ENCODE measurements at regions not wholly inside any gene's neighbourhood (a gene's known extent, or its start where the extent isn't known, plus 50 kb on each side); places are given as distances from the start of the nearest gene placed in this dataset.
"Not testable (repeated sequence)": the region's sequence is repeated elsewhere in the genome, so short reads cannot be mapped to it uniquely, and the experiment has no call there.

DNA sequence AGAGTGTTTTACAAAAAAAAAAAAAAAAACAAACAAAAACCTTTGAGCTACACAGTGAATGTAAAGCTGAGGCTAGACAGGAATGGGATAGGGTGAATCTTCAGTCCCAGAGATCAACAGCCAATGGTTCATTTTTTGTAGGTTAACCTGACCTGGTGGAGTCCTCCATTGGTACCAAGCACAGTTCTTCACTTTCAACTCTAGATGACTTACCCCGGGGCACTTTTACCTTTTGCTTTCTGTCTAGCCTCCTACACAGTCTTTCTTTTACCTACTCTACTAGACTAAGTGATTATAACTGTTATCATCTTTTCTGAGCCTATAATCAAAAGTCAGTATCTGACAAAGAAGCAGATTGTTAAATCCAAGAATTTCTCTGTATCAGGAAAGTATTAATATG lies 50.9 kb downstream of the ANXA2R start:
- H3K4me3 ChIP-seq (ENCODE audit: low read length) = no peak overlapping the region
- TF ChIP-seq ZNF274 (IDR thresholded peaks at IDR 0.05; ENCODE audit: low read depth, low read length) = no peak

DNA sequence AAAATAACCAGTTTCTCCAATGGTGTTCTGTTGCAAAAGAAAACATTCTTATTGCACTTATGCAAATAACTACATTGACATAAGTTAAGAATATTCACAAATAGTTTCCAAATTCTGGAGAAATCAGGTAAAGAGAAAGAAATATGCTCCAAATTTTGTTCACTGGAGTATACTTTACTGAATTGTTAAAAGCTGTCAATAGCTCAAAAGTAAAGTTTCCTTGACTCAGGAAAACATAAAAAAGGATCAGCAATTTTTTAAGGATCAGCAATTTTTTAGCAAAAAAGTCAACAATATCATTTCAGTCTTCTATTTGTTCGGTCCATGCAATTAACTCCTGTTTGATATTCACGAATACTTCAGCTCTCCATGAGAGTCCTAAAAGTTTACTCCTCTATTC lies 51.6 kb downstream of the ANXA2R start:
- TF ChIP-seq ZNF274 (IDR thresholded peaks at IDR 0.05; ENCODE audit: low read depth, low read length) = no peak
- no peak overlapping the region for H3K4me3 ChIP-seq (ENCODE audit: low read length)

DNA sequence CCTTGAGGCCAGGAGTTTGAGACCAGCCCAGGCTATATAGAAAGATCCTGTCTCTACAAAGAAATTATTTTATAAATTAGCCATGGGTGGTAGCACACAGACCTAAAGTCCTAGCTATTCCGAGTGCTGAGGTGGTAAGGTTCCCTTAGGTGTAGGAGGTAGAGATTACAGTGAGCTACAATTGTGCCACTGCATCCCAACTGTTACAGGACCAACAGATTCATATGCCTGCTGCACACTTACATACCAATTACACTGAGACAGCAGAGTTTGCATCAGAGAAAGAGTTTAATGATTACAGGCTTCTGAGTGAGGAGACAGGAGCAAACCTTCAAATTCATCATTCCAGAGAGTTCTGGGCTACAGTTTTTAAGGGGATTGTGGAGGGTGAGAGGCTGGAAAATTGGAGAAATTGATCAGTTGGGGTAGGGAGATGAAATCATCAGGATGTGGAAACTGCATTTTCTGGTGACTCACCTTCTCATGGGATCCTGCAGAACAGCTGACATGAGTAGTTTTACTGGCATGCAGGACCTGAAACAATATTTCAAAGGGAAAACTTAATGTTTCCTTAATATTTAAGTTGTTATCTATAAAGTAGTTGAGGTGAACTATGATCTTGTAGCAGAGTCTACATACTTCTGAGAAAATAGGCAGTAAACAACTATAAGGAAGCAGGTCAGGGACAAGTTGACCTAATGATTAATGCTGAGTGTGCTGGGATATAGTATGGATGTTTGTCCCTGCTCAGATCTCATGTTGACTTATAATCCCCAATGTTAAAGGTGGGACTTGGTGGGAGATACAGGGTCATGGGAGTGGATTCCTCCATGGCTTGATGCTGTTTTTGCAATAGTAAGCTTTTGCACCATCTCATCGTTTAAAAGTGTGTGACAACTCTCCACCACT lies 54.7 kb downstream of the ANXA2R start:
- H3K4me3 ChIP-seq (ENCODE audit: low read length) = no peak overlapping the region
- no peak for TF ChIP-seq ZNF274 (IDR thresholded peaks at IDR 0.05; ENCODE audit: low read depth, low read length)

DNA sequence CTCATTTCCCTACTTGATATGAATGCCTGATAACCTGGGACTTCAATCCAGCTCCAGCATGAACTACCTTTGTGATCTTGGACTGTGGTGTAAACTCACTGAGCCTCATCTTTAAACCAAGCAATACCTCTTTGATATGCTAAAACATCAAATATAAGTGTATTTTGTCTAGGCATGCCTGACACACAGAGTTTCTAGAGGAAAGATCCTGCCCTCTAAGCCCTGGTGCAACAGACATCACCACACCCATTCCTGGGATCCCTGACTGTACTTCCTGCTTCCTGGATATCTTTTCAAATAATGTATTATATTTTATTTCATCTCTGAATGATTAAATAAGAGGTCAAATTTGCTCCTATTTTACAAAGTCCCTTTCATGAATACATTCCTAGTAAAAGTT lies 55.8 kb downstream of the ANXA2R start:
- no peak for TF ChIP-seq ZNF274 (IDR thresholded peaks at IDR 0.05; ENCODE audit: low read depth, low read length)

DNA sequence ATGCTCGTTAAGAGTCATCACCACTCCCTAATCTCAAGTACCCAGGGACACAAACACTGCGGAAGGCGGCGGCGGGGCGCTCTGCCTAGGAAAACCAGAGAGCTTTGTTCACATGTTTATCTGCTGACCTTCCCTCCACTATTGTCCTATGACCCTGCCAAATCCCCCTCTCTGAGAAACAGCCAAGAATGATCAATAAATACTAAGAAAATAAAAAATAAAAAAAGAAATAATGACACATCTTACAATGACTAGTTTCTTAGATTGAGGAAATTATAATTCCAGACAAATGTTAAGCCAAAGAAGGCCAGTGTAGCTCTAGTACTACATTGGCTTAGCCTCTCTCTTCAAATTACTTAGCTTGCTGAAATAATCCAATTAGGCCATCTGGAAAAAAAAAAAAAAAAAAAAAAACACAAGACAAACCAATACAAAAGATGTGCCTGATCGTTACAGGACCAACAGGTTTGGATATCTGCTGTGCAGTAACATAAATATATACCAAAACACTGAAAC lies 58.0 kb downstream of the ANXA2R start:
- no peak overlapping the region for H3K4me3 ChIP-seq (ENCODE audit: low read length)
- TF ChIP-seq ZNF274 (IDR thresholded peaks at IDR 0.05; ENCODE audit: low read depth, low read length) = no peak

More for the DNA sequence above, 55.8 kb downstream of the ANXA2R start:
- no peak overlapping the region for H3K4me3 ChIP-seq (ENCODE audit: low read length)

DNA sequence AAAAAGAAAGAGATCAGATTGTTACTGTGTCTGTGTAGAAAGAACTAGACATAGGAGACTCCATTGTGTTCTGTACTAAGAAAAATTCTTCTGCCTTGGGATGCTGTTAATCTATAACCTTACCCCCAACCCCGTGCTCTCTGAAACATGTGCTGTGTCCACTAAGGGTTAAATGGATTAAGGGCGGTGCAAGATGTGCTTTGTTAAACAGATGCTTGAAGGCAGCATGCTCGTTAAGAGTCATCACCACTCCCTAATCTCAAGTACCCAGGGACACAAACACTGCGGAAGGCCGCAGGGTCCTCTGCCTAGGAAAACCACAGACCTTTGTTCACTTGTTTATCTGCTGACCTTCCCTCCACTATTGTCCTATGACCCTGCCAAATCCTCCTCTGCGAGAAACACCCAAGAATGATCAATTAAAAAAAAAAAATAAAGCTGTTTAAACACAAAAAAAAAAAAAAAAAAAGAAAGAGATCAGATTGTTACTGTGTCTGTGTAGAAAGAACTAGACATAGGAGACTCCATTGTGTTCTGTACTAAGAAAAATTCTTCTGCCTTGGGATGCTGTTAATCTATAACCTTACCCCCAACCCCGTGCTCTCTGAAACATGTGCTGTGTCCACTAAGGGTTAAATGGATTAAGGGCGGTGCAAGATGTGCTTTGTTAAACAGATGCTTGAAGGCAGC lies 58.6 kb downstream of the ANXA2R start:
- H3K4me3 ChIP-seq (ENCODE audit: low read length) = not testable (repeated sequence)

DNA sequence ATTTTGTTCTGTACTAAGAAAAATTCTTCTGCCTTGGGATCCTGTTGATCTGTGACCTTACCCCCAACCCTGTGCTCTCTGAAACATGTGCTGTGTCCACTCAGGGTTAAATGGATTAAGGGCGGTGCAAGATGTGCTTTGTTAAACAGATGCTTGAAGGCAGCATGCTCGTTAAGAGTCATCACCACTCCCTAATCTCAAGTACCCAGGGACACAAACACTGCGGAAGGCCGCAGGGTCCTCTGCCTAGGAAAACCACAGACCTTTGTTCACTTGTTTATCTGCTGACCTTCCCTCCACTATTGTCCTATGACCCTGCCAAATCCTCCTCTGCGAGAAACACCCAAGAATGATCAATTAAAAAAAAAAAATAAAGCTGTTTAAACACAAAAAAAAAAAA lies 59.1 kb downstream of the ANXA2R start:
- H3K4me3 ChIP-seq (ENCODE audit: low read length) = not testable (repeated sequence)

DNA sequence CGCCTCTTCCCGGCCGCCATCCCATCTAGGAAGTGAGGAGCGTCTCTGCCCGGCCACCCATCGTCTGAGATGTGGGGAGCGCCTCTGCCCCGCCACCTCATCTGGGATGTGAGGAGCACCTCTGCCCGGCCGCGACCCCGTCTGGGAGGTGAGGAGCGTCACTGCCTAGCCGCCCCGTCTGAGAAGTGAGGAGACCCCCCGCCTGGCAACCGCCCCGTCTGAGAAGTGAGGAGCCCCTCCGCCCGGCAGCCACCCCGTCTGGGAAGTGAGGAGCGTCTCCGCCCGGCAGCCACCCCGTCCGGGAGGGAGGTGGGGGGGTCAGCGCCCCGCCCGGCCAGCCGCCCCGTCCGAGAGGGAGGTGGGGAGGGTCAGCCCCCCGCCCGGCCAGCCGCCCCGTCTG lies 59.7 kb downstream of the ANXA2R start:
- H3K4me3 ChIP-seq (ENCODE audit: low read length) = not testable (repeated sequence)

DNA sequence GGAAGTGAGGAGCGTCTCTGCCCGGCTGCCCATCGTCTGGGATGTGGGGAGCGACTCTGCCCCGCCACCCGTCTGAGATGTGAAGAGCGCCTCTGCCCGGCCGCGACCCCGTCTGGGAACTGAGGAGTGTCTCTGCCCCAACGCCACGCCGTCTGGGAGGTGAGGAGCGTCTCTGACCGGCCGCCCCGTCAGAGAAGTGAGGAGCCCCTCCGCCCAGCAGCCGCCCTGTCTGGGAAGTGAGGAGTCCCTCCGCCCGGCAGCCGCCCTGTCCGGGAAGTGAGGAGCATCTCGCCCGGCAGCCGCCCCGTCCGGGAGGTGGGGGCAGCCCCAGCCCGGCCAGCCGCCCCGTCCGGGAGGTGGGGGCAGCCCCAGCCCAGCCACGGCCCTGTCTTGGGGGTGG lies 60.9 kb downstream of the ANXA2R start:
- H3K4me3 ChIP-seq (ENCODE audit: low read length) = not testable (repeated sequence)

DNA sequence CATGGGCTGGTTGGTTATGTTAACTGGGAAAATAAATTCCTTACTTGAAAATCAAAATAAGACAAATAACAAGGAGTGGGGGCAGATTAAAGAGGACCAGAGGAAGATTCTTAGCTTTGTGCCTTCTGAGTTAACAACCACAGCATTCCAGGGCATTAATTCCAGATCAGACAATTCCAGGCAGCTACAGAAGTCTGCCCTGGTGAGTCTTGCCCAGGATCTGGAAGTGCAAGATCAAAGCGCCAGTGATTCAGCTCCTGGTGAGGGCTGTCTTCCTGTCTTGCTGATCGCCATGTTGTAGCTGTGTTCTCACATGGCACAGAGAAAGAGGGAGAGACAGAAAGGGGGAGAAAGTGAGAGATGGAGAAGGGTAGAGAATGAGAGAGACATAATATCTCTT lies 65.6 kb downstream of the ANXA2R start:
- TF ChIP-seq ZNF274 (IDR thresholded peaks at IDR 0.05; ENCODE audit: low read depth, low read length) = no peak

DNA sequence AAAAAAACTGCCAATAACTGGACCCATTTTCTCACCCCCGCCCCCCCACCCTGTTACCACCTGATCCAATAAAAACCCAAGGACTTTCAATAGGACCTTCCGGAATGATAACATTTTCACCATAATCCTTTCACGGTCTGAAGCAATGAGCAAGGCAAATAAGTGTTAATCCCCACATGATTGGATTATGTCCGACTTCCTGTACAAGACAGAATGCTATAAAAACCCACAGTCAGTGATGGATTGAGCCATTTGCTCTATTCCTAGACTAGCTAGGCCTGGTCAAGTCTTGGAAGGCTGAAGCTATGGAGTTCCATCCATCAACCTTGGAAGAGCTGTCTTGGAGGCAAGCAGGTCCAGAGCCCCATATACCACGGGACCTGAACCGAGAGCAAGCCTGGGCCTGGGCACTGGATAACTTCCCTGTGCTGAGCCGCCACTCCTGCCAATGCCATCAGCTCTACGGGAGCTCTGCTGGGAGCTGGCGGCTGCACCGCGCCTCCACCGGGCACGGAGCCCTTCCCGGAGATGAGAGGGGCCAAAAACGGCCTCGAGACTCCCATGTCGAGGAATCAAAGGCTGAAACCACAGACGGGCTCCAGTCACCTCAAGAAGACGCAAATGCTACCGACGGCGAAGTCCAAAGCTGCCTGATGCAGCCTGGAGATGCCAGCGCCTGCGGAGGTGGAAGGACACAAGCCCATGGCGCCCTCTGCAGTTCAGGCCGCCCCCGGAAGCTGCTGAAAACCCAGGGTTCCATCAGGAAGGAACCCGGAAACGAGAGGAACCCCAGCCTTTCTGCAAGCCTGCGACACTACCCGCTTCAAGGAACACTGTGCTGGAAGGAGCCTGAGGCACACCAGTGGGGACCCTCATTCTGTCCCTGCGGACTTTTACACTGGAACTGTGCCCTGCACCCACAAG lies 69.2 kb downstream of the ANXA2R start:
- TF ChIP-seq ZNF274 (IDR thresholded peaks at IDR 0.05; ENCODE audit: low read depth, low read length) = no peak
- no peak overlapping the region for H3K4me3 ChIP-seq (ENCODE audit: low read length)

More for the DNA sequence above, 65.6 kb downstream of the ANXA2R start:
- H3K4me3 ChIP-seq (ENCODE audit: low read length) = no peak overlapping the region

DNA sequence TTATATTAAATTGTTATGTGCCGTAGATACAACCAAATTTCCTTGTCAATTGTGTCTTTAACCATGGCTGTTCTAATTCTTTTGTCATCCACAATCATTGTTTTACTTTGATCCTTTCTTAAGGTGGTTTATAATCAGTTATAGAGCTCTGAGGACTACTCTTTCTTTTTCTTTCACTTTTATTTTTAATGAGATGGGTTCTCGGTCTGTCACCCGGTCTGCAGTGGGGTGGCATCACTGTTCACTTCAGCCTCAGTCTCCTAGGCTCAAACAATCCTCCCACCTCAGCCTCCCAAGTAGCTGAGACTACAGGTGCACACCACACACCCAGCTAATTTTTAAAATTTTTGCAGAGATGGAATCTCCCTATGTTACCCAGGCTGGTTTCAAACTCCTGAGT lies 74.2 kb downstream of the ANXA2R start:
- no peak for TF ChIP-seq ZNF274 (IDR thresholded peaks at IDR 0.05; ENCODE audit: low read depth, low read length)
- no peak overlapping the region for H3K4me3 ChIP-seq (ENCODE audit: low read length)

DNA sequence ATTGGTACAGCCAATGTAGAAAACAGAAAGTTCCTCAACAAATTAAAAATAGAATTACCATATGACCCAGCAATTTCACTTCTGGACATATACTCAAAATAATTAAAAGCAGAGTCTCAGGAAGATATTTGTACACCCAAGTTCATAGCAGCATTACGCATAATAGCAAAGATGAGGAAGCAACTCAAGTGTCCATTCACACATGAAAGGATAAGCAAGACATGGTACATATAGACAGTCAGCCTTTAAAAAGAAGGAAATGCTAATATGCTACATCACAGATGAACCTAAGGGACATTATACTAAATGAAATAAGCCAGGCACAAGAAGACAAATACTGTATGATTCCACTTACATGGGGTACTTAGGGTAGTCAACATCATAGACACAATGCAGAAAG lies 76.7 kb downstream of the ANXA2R start:
- no peak overlapping the region for H3K4me3 ChIP-seq (ENCODE audit: low read length)
- TF ChIP-seq ZNF274 (IDR thresholded peaks at IDR 0.05; ENCODE audit: low read depth, low read length) = no peak

DNA sequence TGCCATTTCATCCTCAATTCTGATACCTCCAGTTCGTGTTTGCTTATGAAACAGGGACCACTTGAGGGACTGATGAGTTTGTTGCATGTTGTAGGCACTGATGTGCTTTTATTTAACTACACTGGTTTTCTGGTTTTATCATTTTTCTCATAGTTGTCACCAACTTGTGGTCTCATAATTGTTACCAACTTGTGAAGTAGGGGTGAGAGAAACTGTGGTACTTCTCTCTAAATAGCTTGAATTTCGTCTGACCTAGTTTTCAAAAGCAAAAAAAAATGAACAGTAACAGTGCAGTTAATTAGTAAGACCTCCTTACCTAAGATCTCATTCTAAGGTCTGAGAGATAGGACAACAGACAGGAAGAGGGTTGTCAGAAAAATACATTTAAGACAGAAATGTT lies 78.0 kb downstream of the ANXA2R start:
- no peak for TF ChIP-seq ZNF274 (IDR thresholded peaks at IDR 0.05; ENCODE audit: low read depth, low read length)
- no peak overlapping the region for H3K4me3 ChIP-seq (ENCODE audit: low read length)

Data from GM08714 (cell line).